HG03097 (cell line): ENCODE measurements at regions not wholly inside any gene's neighbourhood (a gene's known extent, or its start where the extent isn't known, plus 50 kb on each side); places are given as distances from the start of the nearest gene placed in this dataset.

Source experiments
- ATAC-seq: cut with Tn5 transposase; IDR thresholded peaks from one replicate; pipeline ENCODE4 v1.9.1; 2021; ENCODE audit not compliant: unreplicated experiment, low FRiP score

DNA sequence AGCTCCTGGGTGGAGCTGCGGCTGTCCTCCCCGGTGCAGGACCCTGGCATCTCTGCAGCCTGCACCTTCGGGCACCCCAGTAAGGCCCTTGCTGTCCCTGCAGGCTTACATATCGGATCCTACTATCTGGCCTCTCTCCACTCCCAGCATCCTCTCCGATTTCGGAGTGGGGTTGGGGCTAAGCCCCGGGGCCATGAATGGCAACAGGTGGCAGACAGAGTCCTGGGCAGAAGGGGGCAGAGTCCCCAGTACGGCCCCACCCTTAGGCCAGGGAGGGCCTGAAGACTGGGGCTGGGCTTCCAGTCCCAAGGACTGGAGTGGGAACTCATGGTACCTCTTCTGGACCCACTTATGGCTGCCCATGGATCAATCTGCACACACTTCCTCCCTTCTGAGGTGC, 180.4 kb upstream of the MC4R start:
- ATAC-seq: no peak

DNA sequence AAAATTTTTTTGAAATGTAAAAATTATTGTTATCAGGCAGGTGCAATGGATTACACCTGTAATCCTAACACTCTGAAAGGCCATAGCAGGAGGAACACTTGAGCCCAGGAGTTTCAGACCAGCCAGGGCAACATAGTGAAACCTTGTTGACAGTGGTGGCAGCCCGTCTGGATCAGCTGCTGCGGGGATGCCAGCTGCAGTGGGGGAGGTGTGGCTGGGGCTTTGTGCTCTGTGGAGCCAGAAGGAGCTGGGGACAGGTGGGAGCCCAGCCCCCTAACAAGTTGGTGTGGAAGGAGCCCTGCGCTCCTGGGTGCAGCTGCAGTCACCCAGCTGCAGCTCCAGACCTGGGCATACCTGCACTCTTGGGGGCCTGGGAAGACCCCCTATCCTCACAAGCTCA, 182.4 kb upstream of the MC4R start:
- ATAC-seq: no peak

DNA sequence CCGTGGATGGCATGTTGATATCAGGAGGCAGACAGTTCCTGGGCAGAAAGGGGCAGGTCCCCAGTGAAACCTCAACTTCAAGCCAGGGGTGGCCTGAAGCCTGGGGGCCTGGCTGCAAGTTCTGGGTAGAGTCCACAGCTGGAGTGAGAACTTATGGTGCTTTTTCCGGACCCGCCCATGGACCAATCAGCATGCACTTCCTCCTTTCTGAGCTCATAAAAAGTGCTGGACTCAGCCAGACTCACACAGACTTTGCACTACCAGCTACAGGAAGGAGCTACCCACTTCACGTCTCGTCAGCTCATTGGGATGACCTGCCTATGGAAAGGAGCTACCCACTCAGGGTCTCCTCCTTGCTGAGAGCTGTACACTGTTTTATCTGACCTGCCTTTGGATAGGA, 183.1 kb upstream of the MC4R start:
- no peak for ATAC-seq

DNA sequence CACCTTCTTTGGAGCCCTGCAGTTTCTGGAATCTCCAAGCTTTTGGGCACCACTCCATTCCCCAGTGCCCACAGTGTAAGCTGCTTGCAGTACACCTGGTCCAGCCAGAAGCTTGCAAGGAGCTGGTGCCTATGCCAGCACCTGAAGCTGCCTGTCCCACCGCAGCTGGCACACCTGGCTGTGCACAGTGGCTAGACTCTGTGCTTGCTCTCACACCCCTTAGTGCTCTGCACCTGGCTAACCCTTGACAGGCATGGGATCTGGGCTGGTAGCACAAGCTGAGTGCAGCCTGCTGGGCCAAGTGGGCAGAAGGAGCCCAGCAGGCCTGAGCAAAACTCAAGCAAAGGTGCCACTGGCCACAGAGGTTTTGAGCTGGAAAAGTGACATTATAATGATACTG, 183.8 kb upstream of the MC4R start:
- ATAC-seq: no peak

DNA sequence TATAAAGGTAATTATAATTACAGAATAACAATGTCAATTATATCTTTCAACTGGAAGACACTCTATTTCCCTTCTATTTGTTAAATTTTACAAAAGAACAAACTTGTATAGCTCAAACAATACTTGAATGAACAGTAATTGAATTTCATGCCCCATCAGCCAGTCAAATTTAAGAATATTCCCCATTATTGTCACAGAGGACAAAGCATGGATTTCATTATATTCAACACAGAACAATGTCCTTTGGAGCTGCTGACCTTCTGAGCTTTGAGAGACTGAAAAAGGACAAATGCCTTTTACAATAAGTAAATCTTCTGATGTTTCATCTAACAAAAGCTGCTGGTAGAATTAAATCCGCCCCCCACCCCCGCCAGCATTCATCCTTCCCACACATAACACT, 187.5 kb upstream of the MC4R start:
- no peak for ATAC-seq

DNA sequence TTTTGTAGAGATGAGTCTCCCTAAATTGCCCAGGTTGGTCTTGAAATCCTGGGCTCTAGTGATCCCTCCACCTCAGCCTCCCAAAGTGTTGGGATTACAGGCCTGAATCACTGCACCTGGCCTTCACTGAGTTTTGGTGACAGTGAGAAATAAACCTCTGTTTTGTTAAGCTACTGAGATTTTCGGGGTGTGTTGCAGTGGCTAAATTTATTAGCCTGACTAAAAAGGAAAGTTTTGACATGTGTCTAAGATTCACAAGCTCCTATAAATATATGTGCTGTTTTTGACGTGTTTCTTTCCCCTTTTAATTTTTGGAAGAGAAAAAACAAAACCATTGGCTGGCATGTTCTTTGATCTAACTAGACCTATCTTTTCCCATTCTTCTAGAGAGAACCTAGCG, 190.5 kb upstream of the MC4R start:
- no peak for ATAC-seq

DNA sequence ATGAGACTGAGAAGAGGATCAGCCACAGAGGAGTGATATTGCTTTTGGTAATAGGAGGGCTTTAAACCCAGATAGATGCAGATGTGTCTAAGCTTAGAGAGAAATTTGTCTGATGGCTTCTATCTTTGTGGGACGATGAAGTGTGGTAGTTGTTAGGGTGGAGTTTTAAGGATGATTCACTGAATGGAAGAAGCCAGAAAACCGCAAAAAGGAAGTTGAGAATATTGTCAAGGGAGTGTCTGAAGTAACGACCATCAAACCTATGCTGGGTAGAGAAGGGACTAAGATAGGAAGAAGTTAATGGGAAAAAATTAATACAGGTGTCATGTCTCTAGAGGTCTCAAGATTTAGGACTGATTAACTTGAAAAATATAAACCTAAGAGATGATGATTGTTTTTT, 195.6 kb upstream of the MC4R start:
- no peak for ATAC-seq

DNA sequence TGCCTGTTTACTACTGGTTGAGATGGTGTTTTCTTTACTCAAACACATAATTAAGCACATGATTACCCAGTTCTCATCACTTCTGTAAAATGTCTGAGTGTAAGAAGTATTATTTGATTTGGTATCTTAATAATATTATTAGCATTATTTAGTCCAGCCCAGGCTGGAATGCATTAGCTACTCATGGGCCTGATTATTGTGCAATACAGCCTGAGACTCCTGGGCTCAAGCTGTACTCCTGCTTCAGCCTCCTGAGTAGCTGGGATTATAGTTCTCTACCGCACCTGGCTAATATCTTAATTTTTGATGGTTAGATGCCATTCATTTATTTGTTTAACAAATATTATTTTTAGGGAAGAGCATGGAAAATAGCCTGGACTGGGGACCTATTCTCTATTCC, 197.6 kb upstream of the MC4R start:
- no peak for ATAC-seq

DNA sequence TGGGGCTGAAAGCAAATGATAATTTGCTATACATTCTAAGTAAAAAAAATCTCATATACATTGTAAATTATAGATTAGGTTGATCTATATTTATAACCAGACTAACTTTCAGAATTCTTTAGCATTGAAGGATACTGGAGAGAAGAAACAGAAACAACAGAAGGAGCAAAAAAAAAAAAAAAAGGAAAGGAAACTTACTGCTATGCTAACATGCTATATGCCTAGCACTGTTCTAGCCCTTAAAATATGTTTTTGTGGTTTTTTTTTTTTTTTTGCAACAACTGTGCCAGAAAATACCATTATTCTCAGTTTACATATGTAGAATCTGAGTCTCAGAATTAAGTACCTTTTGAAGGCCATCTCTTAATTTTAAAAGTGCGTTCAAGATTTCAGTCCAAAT, 204.9 kb upstream of the MC4R start:
- ATAC-seq: no peak

DNA sequence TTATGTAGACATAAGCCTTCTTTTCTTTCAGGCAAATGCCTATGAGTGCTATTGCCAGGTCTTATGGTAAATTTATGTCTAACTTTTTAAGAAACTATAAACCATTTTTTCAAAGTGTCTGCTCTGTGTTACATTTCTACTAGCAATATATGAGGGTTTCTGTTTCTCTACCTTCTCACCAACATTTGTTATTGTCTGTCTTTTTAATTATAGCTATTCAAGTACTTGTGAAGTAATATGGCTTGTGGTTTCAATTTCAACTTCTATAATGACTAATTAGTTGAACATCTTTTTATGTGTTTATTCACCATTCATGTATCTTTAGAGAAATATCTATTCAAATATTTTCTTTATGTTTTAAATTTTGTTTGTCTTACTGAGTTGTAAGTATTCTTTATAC, 213.1 kb upstream of the MC4R start:
- ATAC-seq: no peak

DNA sequence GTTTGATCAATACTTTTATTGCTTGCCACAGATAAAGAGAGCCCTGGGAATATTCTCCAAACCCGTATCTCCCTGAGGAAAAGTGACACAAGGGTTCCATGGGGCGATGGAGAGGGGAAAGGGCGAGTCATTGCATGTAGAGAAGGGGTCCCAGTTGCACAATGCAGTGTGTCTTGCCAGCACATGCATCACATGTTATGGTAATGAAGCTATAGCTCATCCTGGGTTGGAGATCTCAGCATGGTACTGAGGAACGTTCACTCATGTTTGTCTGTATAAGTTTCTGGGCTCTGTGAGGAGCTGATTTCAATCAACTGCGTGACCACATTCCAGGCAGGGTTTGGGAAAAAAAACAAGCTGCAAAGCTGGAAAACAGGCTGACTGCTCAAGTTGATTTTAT, 220.7 kb upstream of the MC4R start:
- ATAC-seq: no peak

DNA sequence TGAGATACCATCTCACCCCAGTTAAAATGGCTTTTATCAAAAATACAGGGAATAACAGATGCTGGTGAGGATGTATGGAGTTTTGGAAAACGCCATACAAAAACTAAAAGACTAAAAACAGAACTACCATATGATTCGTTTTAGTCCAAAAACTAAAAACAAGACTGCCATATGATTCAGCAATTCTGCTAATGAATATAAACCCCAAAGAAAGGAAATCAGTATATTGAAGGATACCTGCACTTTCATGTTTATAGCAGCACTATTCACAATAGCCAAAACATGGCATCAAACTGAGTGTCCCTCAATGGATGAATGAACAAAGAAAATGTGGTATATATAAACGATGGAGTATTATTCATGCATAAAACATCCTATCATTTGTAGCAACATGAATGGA, 224.4 kb upstream of the MC4R start:
- ATAC-seq: peak; percentile 35

DNA sequence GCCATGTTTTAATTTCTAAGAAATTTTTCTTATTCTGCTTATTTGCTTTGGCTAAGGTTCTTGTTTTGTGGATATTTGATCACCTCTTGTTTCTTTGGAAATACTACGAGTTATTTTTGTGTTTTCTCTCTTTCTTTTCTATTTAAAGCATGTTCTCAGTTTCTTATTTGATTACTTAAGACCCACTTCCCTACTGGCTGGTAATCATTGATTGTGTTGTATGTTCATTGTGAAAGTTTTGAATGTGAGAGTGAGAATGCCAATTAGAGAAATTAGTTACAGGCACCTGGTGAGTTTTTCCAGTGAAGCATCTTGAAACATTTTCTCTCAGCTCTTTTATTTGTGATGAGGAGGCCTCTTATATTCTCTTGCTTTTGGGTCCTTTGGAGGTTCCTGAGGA, 226.7 kb upstream of the MC4R start:
- peak; percentile 96 for ATAC-seq

DNA sequence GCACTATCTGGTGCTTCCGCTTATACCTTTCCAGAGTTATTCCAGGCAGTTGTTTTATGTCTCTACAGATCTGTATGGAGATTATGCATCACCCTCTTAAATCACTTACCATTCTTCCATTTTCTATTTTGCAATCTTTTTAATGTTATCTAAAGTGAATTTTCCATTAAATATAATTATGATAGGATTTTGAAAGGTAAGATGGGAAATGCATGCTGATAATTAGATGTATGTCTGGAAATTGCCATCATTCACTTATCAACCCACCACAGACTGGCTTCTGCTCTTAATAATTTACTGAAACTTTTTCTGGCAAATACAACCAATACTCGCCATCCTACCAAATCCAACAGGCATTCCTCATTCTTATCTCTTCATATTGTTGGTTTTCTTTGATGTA, 227.4 kb upstream of the MC4R start:
- ATAC-seq: no peak

DNA sequence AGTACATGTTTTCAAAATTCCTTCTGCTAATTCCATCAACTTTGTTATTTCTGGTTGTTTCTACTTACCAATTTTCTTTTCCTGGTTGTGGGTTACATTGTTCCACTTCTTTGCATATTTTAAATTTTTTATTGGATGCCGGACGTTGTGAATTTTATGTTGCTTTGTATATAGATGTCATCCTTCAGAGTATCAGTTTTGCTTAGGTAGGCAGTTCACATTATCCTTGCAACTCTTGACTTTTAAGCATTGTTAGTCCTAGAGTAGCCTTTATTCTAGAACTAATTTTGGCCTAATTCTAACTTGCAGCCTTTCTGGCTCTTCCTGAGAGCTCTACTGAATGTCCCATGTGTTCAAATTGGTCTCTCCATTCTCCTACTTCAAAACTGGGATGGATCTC, 228.7 kb upstream of the MC4R start:
- no peak for ATAC-seq

DNA sequence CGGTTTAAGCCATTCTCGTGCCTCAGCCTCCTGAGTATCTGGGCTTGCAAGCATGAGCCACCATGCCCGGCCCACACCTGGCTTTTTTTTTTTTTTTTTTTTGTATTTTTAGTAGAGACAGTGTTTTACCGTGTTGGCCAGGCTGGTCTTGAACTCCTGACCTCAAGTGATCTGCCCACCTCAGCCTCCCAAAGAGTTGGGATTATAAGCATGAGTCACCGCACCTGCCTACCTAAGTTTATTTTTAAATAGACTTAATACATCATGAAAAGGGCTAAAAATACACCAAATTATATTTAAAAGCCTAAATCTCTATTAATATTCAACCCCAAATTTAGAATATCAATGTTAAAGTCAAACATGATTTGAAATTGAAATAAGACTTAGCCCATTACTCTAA, 250.8 kb upstream of the MC4R start:
- ATAC-seq: no peak

DNA sequence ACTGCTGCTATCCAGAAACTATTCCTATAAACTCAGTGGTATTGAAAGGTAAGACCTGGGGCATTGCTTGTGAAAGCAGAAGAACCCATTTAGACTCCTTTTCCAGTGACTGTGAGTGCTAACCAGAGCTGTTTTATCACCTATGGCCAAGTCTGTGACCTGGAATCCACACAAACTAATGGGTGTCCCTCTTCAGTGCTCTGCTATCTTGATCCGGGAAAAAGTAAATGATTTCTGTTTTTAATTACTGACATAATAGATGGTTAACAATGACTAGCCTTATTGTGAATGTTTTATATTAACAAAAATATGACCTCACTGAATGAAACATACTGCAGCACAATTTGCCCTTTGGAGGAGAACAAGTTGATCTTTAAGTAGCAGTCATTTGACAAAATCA, 251.6 kb upstream of the MC4R start:
- ATAC-seq: no peak

DNA sequence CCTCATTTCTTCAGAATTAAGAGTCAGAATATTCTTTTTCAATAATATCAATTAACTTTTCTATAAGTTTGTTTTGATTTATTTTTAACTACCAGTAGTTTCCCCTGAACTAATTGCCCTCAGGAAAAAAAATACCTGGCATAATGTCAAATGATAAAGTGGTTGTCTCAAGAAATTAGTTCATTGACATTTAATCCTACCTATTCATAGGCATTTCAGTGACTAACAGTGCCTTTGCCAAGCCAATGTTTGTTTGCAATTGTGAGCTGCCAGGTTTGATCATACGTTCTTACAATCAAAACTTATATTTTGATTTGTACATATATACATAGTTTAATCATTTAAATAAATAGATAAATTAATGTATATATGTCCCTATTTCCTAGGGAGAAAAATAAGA, 267.3 kb upstream of the MC4R start:
- ATAC-seq: no peak

DNA sequence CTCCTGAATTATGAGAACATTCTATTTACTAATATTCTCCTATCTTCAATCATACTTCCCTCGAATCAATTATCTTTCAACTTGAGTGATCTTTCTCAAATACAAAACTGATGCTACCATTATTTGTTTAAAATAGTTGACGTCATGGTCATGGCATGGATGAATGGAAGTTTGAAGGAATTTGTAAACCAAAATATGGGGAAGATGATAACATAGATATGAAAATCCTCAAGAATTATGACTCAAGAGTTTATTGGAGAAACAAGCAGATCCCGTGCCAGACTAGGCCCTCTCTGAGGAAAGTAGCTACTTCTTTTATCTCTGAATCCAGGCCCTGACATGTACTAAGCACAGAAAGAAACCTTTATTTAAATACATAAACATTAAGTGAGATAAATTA, 270.4 kb upstream of the MC4R start:
- ATAC-seq: no peak

DNA sequence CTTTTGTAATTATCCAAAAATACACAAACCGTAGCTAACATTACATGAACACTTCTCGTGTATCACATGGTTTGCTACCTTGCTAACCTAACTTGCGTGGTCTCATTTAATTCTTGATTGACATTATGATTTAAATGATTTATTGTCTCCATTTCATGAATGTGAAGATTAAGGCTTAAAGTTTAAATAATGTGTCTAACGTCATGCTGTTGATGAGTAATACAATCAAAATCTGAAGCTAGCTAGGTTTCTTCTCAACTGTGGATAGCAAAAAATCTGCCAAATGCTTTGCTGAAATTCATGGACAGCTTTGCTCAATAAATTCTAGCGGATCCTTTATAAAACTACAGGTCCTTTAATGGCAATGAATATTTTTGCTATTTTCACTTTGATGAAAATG, 274.1 kb upstream of the MC4R start:
- no peak for ATAC-seq

DNA sequence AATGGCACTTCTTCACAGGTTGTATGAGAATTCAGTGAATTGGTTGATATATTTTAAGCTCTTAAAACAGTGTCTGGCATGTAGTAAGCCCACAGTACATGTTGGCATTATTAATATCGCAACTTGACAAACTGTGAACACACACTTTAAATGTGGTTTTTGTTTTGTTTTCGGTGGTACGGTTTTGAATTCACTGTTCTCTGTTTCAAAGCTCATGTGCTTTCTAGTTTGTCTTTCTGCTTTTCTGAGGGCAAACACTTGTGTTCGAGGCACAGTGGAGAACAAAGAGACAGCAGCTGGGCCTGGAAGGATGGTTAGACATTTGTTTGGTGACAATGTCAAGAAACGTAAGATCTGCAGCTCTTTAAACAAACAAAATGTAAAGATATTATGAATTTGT, 276.5 kb upstream of the MC4R start:
- ATAC-seq: peak; percentile 96

DNA sequence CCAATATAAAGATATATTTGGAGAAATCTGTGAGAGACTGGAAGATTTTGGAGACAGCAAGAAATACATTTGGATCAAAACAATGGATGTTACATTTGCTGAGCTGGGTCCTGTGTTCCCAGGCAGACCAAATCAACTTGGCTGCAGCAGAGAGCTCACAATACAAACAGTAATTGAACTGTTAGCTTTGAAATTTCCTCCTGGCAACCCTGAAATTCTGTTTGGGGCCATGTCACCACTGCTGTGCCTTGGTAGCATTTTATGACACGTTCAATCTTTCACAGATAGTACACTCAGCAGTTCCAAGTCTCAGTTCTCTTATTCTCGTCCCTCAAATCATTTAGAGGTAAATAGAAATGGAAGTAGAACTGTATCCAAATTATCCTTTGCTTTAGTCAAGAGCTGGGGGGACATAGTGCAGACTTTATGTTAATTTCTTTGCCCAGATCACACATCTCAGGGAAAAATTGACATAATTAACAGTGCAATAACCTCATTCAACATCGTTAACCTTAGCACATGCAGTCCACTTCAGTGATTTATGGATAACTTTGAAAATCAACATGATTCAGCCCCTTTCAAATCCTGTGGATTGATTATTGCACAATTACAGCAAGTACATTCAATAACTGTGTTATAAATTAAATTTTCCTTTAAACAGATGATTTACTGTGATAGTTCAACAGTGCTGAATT, 277.4 kb upstream of the MC4R start:
- ATAC-seq: no peak

DNA sequence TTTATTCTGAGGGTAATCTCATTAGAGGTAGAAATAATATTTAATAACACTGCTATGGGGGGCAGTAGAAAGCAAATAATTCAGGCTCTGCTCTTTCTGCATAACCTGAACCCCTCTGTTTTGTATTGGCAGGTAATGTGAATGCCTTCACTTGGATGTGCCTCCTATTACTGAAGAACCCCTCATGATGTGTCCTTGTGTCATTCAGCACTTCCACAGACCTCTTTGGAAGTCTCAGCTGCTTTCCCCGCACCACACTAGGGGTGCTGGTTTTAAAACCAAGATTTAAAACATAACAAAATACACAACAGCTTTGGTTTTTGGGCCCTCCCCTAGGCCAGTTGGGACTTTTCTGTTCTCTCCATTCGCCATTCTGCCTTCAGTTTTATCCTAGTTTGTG, 281.7 kb upstream of the MC4R start:
- no peak for ATAC-seq
